ENCODE measurements at regions not wholly inside any gene's neighbourhood (a gene's known extent, or its start where the extent isn't known, plus 50 kb on each side); places are given as distances from the start of the nearest gene placed in this dataset.

GRCh38 chr3:67923796-67924195 lies 269.4 kb upstream of the SUCLG2 start:
- Histone ChIP-seq H3K27ac (no peak overlapping the region), H3K27me3 (no peaks in the 10 kb centered on the region), H3K4me3 (no peak overlapping the region), H3K4me1 (no peaks in the 10 kb centered on the region), H3K36me3 (no peaks in the 10 kb centered on the region), H3K9me3 (replicated peaks) (no peaks in the 10 kb centered on the region)
- DNase-seq: no peak

- no peak overlapping the region for H3K4me3 ChIP-seq
- no peaks in the 10 kb centered on the region for H3K4me1 ChIP-seq
- H3K9me3 ChIP-seq (replicated peaks): no peaks in the 10 kb centered on the region
Measured at GRCh38 chr3:67920969-67921368, 266.6 kb upstream of the SUCLG2 start.

GRCh38 chr3:67920311-67920710 lies 265.9 kb upstream of the SUCLG2 start:
- Histone ChIP-seq H3K36me3 (no peaks in the 10 kb centered on the region), H3K27ac (no peak overlapping the region), H3K27me3 (no peaks in the 10 kb centered on the region), H3K9me3 (replicated peaks) (no peaks in the 10 kb centered on the region), H3K4me1 (no peaks in the 10 kb centered on the region), H3K4me3 (no peak overlapping the region)
- DNase-seq: no peak

More at GRCh38 chr3:67920969-67921368, 266.6 kb upstream of the SUCLG2 start:
- Histone ChIP-seq H3K27ac (no peak overlapping the region), H3K36me3 (no peaks in the 10 kb centered on the region), H3K27me3 (no peaks in the 10 kb centered on the region)
- DNase-seq: no peak

- H3K9me3 ChIP-seq (replicated peaks): no peaks in the 10 kb centered on the region
- H3K27ac ChIP-seq: no peak overlapping the region
- DNase-seq: no peak
- no peaks in the 10 kb centered on the region for H3K4me1 ChIP-seq
- no peak overlapping the region for H3K4me3 ChIP-seq
- H3K36me3 ChIP-seq: no peaks in the 10 kb centered on the region
- H3K27me3 ChIP-seq: no peaks in the 10 kb centered on the region
Measured at GRCh38 chr3:67916353-67916752, 261.9 kb upstream of the SUCLG2 start.

- Histone ChIP-seq H3K27ac (no peak overlapping the region), H3K36me3 (no peaks in the 10 kb centered on the region), H3K4me3 (no peak overlapping the region), H3K27me3 (no peaks in the 10 kb centered on the region), H3K4me1 (no peaks in the 10 kb centered on the region), H3K9me3 (replicated peaks) (no peaks in the 10 kb centered on the region)
- DNase-seq: no peak
Measured at GRCh38 chr3:67907735-67908134, 253.3 kb upstream of the SUCLG2 start.

GRCh38 chr3:67906261-67906660 lies 251.8 kb upstream of the SUCLG2 start:
- Histone ChIP-seq H3K27me3 (no peaks in the 10 kb centered on the region), H3K4me3 (no peak overlapping the region), H3K27ac (no peak overlapping the region), H3K36me3 (no peaks in the 10 kb centered on the region), H3K4me1 (no peaks in the 10 kb centered on the region), H3K9me3 (replicated peaks) (no peaks in the 10 kb centered on the region)
- DNase-seq: no peak

- Histone ChIP-seq H3K4me3 (no peak overlapping the region), H3K27me3 (no peaks in the 10 kb centered on the region), H3K9me3 (replicated peaks) (no peaks in the 10 kb centered on the region), H3K27ac (no peak overlapping the region), H3K36me3 (no peaks in the 10 kb centered on the region), H3K4me1 (no peaks in the 10 kb centered on the region)
- no peak for DNase-seq
Measured at GRCh38 chr3:67901681-67902080, 247.3 kb upstream of the SUCLG2 start.

- no peak for DNase-seq
- Histone ChIP-seq H3K4me3 (no peak overlapping the region), H3K4me1 (no peaks in the 10 kb centered on the region), H3K36me3 (no peaks in the 10 kb centered on the region), H3K27me3 (no peaks in the 10 kb centered on the region), H3K27ac (no peak overlapping the region), H3K9me3 (replicated peaks) (no peaks in the 10 kb centered on the region)
Measured at GRCh38 chr3:67898916-67899315, 244.5 kb upstream of the SUCLG2 start.

- H3K9me3 ChIP-seq (replicated peaks): no peaks in the 10 kb centered on the region
- DNase-seq: no peak
- no peaks in the 10 kb centered on the region for H3K4me1 ChIP-seq
- H3K36me3 ChIP-seq: no peaks in the 10 kb centered on the region
- H3K4me3 ChIP-seq: no peak overlapping the region
- no peaks in the 10 kb centered on the region for H3K27me3 ChIP-seq
- no peak overlapping the region for H3K27ac ChIP-seq
Measured at GRCh38 chr3:67897351-67898336, 243.2 kb upstream of the SUCLG2 start.

GRCh38 chr3:67896130-67896529 lies 241.7 kb upstream of the SUCLG2 start:
- Histone ChIP-seq H3K4me1 (no peaks in the 10 kb centered on the region), H3K27ac (no peak overlapping the region), H3K27me3 (no peaks in the 10 kb centered on the region), H3K36me3 (no peaks in the 10 kb centered on the region), H3K4me3 (no peak overlapping the region), H3K9me3 (replicated peaks) (no peaks in the 10 kb centered on the region)
- DNase-seq: no peak

- Histone ChIP-seq H3K4me1 (no peaks in the 10 kb centered on the region), H3K36me3 (no peaks in the 10 kb centered on the region), H3K27ac (no peak overlapping the region), H3K27me3 (no peaks in the 10 kb centered on the region), H3K9me3 (replicated peaks) (no peaks in the 10 kb centered on the region), H3K4me3 (no peak overlapping the region)
- no peak for DNase-seq
Measured at GRCh38 chr3:67894510-67894909, 240.1 kb upstream of the SUCLG2 start.

GRCh38 chr3:67884345-67884744 lies 229.9 kb upstream of the SUCLG2 start:
- H3K27ac ChIP-seq: no peak overlapping the region
- no peak for DNase-seq
- no peaks in the 10 kb centered on the region for H3K27me3 ChIP-seq
- H3K4me3 ChIP-seq: no peak overlapping the region
- H3K4me1 ChIP-seq: no peaks in the 10 kb centered on the region
- H3K36me3 ChIP-seq: no peaks in the 10 kb centered on the region
- H3K9me3 ChIP-seq (replicated peaks): no peaks in the 10 kb centered on the region

- no peak for DNase-seq
- no peaks in the 10 kb centered on the region for H3K9me3 ChIP-seq (replicated peaks)
- no peak overlapping the region for H3K27ac ChIP-seq
- H3K36me3 ChIP-seq: no peaks in the 10 kb centered on the region
- H3K4me1 ChIP-seq: no peaks in the 10 kb centered on the region
- no peaks in the 10 kb centered on the region for H3K27me3 ChIP-seq
- H3K4me3 ChIP-seq: no peak overlapping the region
Measured at GRCh38 chr3:67883766-67884165, 229.4 kb upstream of the SUCLG2 start.

GRCh38 chr3:67882981-67883380 lies 228.6 kb upstream of the SUCLG2 start:
- H3K36me3 ChIP-seq: no peaks in the 10 kb centered on the region
- no peak for DNase-seq
- H3K9me3 ChIP-seq (replicated peaks): no peaks in the 10 kb centered on the region
- H3K27ac ChIP-seq: no peak overlapping the region
- H3K4me3 ChIP-seq: no peak overlapping the region
- H3K4me1 ChIP-seq: no peaks in the 10 kb centered on the region
- no peaks in the 10 kb centered on the region for H3K27me3 ChIP-seq

- no peaks in the 10 kb centered on the region for H3K4me1 ChIP-seq
- no peak overlapping the region for H3K27ac ChIP-seq
- DNase-seq: no peak
- no peaks in the 10 kb centered on the region for H3K27me3 ChIP-seq
- no peaks in the 10 kb centered on the region for H3K9me3 ChIP-seq (replicated peaks)
- no peaks in the 10 kb centered on the region for H3K36me3 ChIP-seq
- no peak overlapping the region for H3K4me3 ChIP-seq
Measured at GRCh38 chr3:67876261-67876660, 221.8 kb upstream of the SUCLG2 start.

GRCh38 chr3:67875858-67876257 lies 221.4 kb upstream of the SUCLG2 start:
- H3K4me1 ChIP-seq: no peaks in the 10 kb centered on the region
- no peak overlapping the region for H3K27ac ChIP-seq
- no peak for DNase-seq
- H3K4me3 ChIP-seq: no peak overlapping the region
- H3K27me3 ChIP-seq: no peaks in the 10 kb centered on the region
- H3K9me3 ChIP-seq (replicated peaks): no peaks in the 10 kb centered on the region
- H3K36me3 ChIP-seq: no peaks in the 10 kb centered on the region

Measured in SJCRH30 (cell line).